GM21723 (cell line): ENCODE measurements at regions not wholly inside any gene's neighbourhood (a gene's known extent, or its start where the extent isn't known, plus 50 kb on each side); places are given as distances from the start of the nearest gene placed in this dataset.
A peak's percentile ranks its signal among the peaks of the same experiment; 100 is the strongest.
"Not testable (repeated sequence)": the region's sequence is repeated elsewhere in the genome, so short reads cannot be mapped to it uniquely, and the experiment has no call there.

Experiments
- ATAC-seq: cut with Tn5 transposase; IDR thresholded peaks from one replicate; pipeline ENCODE4 v1.9.1; 2021; ENCODE audit warnings: mild to moderate bottlenecking, moderate library complexity; ENCODE audit not compliant: unreplicated experiment

- peak; percentile 64 for ATAC-seq
Measured at GRCh38 chrX:43349363-43349762, 306.7 kb upstream of the MAOA start.

- ATAC-seq = no peak
Measured at GRCh38 chrX:43350935-43351334, 305.2 kb upstream of the MAOA start.

GRCh38 chrX:43357741-43358140, 298.4 kb upstream of the MAOA start:
- no peak for ATAC-seq

GRCh38 chrX:43373032-43373431, 283.1 kb upstream of the MAOA start:
- ATAC-seq = no peak

- ATAC-seq = no peak
Measured at GRCh38 chrX:43375136-43375535, 281.0 kb upstream of the MAOA start.

- ATAC-seq = no peak
Measured at GRCh38 chrX:43380704-43381103, 275.4 kb upstream of the MAOA start.

- no peak for ATAC-seq
Measured at GRCh38 chrX:43386875-43387274, 269.2 kb upstream of the MAOA start.

- no peak for ATAC-seq
Measured at GRCh38 chrX:43405191-43405590, 250.9 kb upstream of the MAOA start.

- ATAC-seq = no peak
Measured at GRCh38 chrX:43423876-43424275, 232.2 kb upstream of the MAOA start.

GRCh38 chrX:43436517-43436916, 219.6 kb upstream of the MAOA start:
- no peak for ATAC-seq

GRCh38 chrX:43446752-43447151, 209.3 kb upstream of the MAOA start:
- ATAC-seq = no peak

- no peak for ATAC-seq
Measured at GRCh38 chrX:43448688-43449087, 207.4 kb upstream of the MAOA start.

- no peak for ATAC-seq
Measured at GRCh38 chrX:43450355-43450754, 205.7 kb upstream of the MAOA start.

- not testable (repeated sequence) for ATAC-seq
Measured at GRCh38 chrX:43451976-43452686, 204.0 kb upstream of the MAOA start.

GRCh38 chrX:43456063-43456462, 200.0 kb upstream of the MAOA start:
- ATAC-seq = no peak

- no peak for ATAC-seq
Measured at GRCh38 chrX:43456906-43457305, 199.2 kb upstream of the MAOA start.

GRCh38 chrX:43467608-43468234, 188.4 kb upstream of the MAOA start:
- no peak for ATAC-seq

GRCh38 chrX:43469391-43470054, 186.6 kb upstream of the MAOA start:
- no peak for ATAC-seq

GRCh38 chrX:43474321-43474720, 181.8 kb upstream of the MAOA start:
- no peak for ATAC-seq

GRCh38 chrX:43479070-43479469, 177.0 kb upstream of the MAOA start:
- ATAC-seq = no peak

- ATAC-seq = no peak
Measured at GRCh38 chrX:43479850-43480249, 176.2 kb upstream of the MAOA start.

- no peak for ATAC-seq
Measured at GRCh38 chrX:43481576-43481975, 174.5 kb upstream of the MAOA start.
